K562 (cell line): ENCODE measurements at regions not wholly inside any gene's neighbourhood (a gene's known extent, or its start where the extent isn't known, plus 50 kb on each side); places are given as distances from the start of the nearest gene placed in this dataset.

Source experiments
- CREB5 ChIP-seq: fragments of 250-450 bp; sonication (Bioruptor Pico); IDR thresholded peaks from 2 replicates; pipeline ENCODE4 v1.5.0; 2020; ENCODE audit warnings: mild to moderate bottlenecking
- CTCF ChIP-seq, 3 experiments: IDR thresholded peaks in 2 of 3; conservative IDR thresholded peaks in 1 of 3; 2 replicates each; pipeline ENCODE4 v1.5.1; 2011 to 2012; ENCODE audit warnings: low read length in 3 of 3, mild to moderate bottlenecking in 3 of 3, control low read depth in 2 of 3, improper control_type of control experiment in 1 of 3, inconsistent platforms in 1 of 3, low read depth in 1 of 3, mixed read lengths in 1 of 3, moderate library complexity in 1 of 3; ENCODE audit not compliant: insufficient read depth in 2 of 3
- MEF2A ChIP-seq: IDR thresholded peaks from 2 replicates; pipeline ENCODE4 v1.6.1; 2011; ENCODE audit warnings: low read depth, mild to moderate bottlenecking, low read length, moderate library complexity; ENCODE audit not compliant: control insufficient read depth
- MTA1 ChIP-seq: fragments of 450-650 bp; IDR thresholded peaks from 2 replicates; pipeline ENCODE4 v1.6.1; 2017; ENCODE audit warnings: borderline replicate concordance
- PTBP1 ChIP-seq: fragments of 200-400 bp; formaldehyde crosslinking; IDR thresholded peaks from 2 replicates; pipeline ENCODE4 v1.6.1; 2017; ENCODE audit warnings: low read depth, low read length
- SOX6 ChIP-seq: fragments of 450-650 bp; IDR thresholded peaks from 2 replicates; pipeline ENCODE4 v1.6.1; 2014; ENCODE audit warnings: mild to moderate bottlenecking
- ZNF124 ChIP-seq: sonication (generic); formaldehyde crosslinking; IDR thresholded peaks from 2 replicates; pipeline ENCODE4 v1.8.1; 2022; ENCODE audit warnings: missing genetic modification reagents

- TF ChIP-seq CREB5 (CRISPR knock-in tag) (no peak), SOX6 (no peak), PTBP1 (no peak), MTA1 (no peak), CTCF (IDR thresholded peaks at IDR 0.05 in 2 of 3, conservative IDR thresholded peaks at IDR 0.05 in 1 of 3; ENCODE audit: insufficient read depth in 2 of 3, low read depth in 1 of 3, low read length in 3 of 3) (no peak), ZNF124 (CRISPR knock-in tag) (no peak), MEF2A (no peak)
Measured at GRCh38 chr11:127632976-127633680, 632.6 kb upstream of the KIRREL3 start.
